PC-3 (cell line): ENCODE measurements at regions not wholly inside any gene's neighbourhood (a gene's known extent, or its start where the extent isn't known, plus 50 kb on each side); places are given as distances from the start of the nearest gene placed in this dataset.

Experiments
- ATAC-seq: fragments of 200-7000 bp; cut with Tn5 transposase; 2 replicates; pipeline ENCODE4 v1.9.1; 2020; ENCODE audit warnings: mild to moderate bottlenecking, moderate library complexity
- BruUV-seq: library from RNA; stranded (reverse); fragments of 400-500 nt; replicated peaks from 2 replicates; lab custom pipeline; 2021; lab: Mats Ljungman, UMichigan
- CTCF ChIA-PET: fragments of 300-600 bp; sonication (Branson Sonifier 250); formaldehyde crosslinking; loops from one replicate; lab custom pipeline; 2022; ENCODE audit warnings: antibody characterized with exemption; lab: Charles Lee
- POLR2A ChIA-PET: fragments of 300-600 bp; sonication (Branson Sonifier 250); formaldehyde crosslinking; loops from one replicate; lab custom pipeline; 2022; ENCODE audit warnings: antibody characterized with exemption; ENCODE audit not compliant: unreplicated experiment; lab: Charles Lee
- DNase-seq: peaks from one replicate; pipeline ENCODE4 v3.0.0-alpha.2; 2015
- H2AFZ ChIP-seq: fragments of 300-600 bp; sonication (generic); 2 replicates; pipeline ENCODE4 v1.6.0; 2016; ENCODE audit warnings: antibody characterized with exemption, low read length
- H3F3A ChIP-seq: fragments of 300-600 bp; sonication (generic); one replicate; pipeline ENCODE4 v1.6.0; 2017; ENCODE audit warnings: antibody characterized with exemption, low read length, control low read depth, mild to moderate bottlenecking; ENCODE audit not compliant: unreplicated experiment
- H3K27ac ChIP-seq: fragments of 300-600 bp; sonication (generic); 2 replicates; pipeline ENCODE4 v1.5.1; 2016; ENCODE audit warnings: mild to moderate bottlenecking, low read length
- H3K27me3 ChIP-seq: fragments of 300-600 bp; sonication (generic); 2 replicates; pipeline ENCODE4 v1.6.1; 2016; ENCODE audit warnings: low read length, mixed read lengths
- H3K36me3 ChIP-seq: fragments of 300-600 bp; sonication (generic); 2 replicates; pipeline ENCODE4 v1.6.1; 2016; ENCODE audit warnings: low read depth, mixed run types, low read length, mixed read lengths
- H3K4me1 ChIP-seq: fragments of 300-600 bp; sonication (generic); 2 replicates; pipeline ENCODE4 v1.5.1; 2016; ENCODE audit warnings: low read length; ENCODE audit not compliant: insufficient read depth
- H3K4me2 ChIP-seq: fragments of 300-600 bp; sonication (generic); 2 replicates; pipeline ENCODE4 v1.6.0; 2016; ENCODE audit warnings: low read length
- H3K4me3 ChIP-seq: fragments of 300-600 bp; sonication (generic); 2 replicates; pipeline ENCODE4 v1.5.1; 2016; ENCODE audit warnings: mild to moderate bottlenecking, low read length, mixed read lengths
- H3K79me2 ChIP-seq: fragments of 300-600 bp; sonication (generic); 2 replicates; pipeline ENCODE4 v1.6.1; 2017; ENCODE audit warnings: low read length, mixed read lengths
- H3K9ac ChIP-seq: fragments of 300-600 bp; sonication (generic); 2 replicates; pipeline ENCODE4 v1.6.0; 2016; ENCODE audit warnings: mild to moderate bottlenecking, low read length
- H3K9me2 ChIP-seq: fragments of 300-600 bp; sonication (generic); replicated peaks from 2 replicates; pipeline ENCODE4 v1.6.1; 2016; ENCODE audit warnings: mixed run types, low read length, mixed read lengths
- H3K9me3 ChIP-seq: fragments of 300-600 bp; sonication (generic); 2 replicates; pipeline ENCODE4 v1.6.1; 2016; ENCODE audit warnings: low read length, mixed read lengths
- H4K20me1 ChIP-seq: fragments of 300-600 bp; sonication (generic); 2 replicates; pipeline ENCODE4 v1.6.1; 2016; ENCODE audit warnings: low read length, mixed read lengths
- EZH2 ChIP-seq: fragments of 300-600 bp; sonication (generic); IDR thresholded peaks from one replicate; pipeline ENCODE4 v1.6.1; 2017; ENCODE audit warnings: antibody characterized with exemption, mild to moderate bottlenecking, low read length; ENCODE audit not compliant: unreplicated experiment
- EZH2phosphoT487 ChIP-seq: fragments of 300-600 bp; sonication (generic); IDR thresholded peaks from 2 replicates; pipeline ENCODE4 v1.6.1; 2018; ENCODE audit warnings: mild to moderate bottlenecking, antibody characterized with exemption, low read length, borderline replicate concordance
- intact Hi-C: fragments of 100-400 bp; cut with micrococcal nuclease; formaldehyde crosslinking; loops from 2 replicates; pipeline ENCODE4 v1.9.0; 2023
- TF ChIP-seq, protein P1 (sequence below): fragments of 300-600 bp; sonication (generic); conservative IDR thresholded peaks from 2 replicates; pipeline ENCODE4 v1.5.1; 2017; ENCODE audit warnings: antibody characterized with exemption, low read depth, mild to moderate bottlenecking, low read length

DNA sequence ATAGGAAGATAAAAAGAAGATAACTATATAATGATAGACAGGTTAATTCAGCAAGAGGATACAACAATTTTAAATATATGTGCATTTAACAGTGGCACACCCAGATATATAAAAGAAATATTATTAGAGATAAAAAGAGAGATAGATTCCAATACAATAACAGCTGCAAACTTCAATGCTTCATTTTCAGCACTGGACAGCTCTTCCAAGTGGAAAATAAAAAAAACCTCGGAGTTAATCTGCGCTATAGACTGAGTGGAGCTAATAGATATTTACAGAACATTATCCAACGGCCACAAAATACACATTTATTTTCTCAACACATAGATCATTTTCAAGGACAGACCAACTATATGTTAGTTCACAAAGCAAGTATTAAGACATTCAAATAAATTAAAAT lies 1229.5 kb upstream of the CDH6 start:
- no TSS peak for BruUV-seq
- ChIA-PET POLR2A (no interaction called here), CTCF (interaction anchor here (0.7 kb wide), 1 partner anchor 77 kb away, joined by 5 read pairs; no protein-coding TSS in a partner anchor)
- H3K27ac ChIP-seq, result no peak overlapping the region
- no peaks in the 10 kb centered on the region for H3K79me2 ChIP-seq
- no peak overlapping the region for H2AFZ ChIP-seq
- H3K27me3 ChIP-seq, result no peaks in the 10 kb centered on the region
- H3K4me3 ChIP-seq, result no peak overlapping the region
- no peaks in the 10 kb centered on the region for H3K36me3 ChIP-seq
- ATAC-seq (no peak), DNase-seq (peak; percentile 38)
- no peaks in the 10 kb centered on the region for H3K9me2 ChIP-seq
- H4K20me1 ChIP-seq, result no peaks in the 10 kb centered on the region
- intact Hi-C loops, result no loop called here
- H3F3A ChIP-seq, result no peaks in the 10 kb centered on the region
- no peaks in the 10 kb centered on the region for H3K4me1 ChIP-seq
- H3K4me2 ChIP-seq, result no peak overlapping the region
- TF ChIP-seq EZH2, result no peak
- TF ChIP-seq, protein P1, sequence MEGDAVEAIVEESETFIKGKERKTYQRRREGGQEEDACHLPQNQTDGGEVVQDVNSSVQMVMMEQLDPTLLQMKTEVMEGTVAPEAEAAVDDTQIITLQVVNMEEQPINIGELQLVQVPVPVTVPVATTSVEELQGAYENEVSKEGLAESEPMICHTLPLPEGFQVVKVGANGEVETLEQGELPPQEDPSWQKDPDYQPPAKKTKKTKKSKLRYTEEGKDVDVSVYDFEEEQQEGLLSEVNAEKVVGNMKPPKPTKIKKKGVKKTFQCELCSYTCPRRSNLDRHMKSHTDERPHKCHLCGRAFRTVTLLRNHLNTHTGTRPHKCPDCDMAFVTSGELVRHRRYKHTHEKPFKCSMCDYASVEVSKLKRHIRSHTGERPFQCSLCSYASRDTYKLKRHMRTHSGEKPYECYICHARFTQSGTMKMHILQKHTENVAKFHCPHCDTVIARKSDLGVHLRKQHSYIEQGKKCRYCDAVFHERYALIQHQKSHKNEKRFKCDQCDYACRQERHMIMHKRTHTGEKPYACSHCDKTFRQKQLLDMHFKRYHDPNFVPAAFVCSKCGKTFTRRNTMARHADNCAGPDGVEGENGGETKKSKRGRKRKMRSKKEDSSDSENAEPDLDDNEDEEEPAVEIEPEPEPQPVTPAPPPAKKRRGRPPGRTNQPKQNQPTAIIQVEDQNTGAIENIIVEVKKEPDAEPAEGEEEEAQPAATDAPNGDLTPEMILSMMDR, result no peak
- no peak for TF ChIP-seq EZH2phosphoT487
- H3K9ac ChIP-seq, result no peak overlapping the region
- H3K9me3 ChIP-seq, result no peaks in the 10 kb centered on the region

DNA sequence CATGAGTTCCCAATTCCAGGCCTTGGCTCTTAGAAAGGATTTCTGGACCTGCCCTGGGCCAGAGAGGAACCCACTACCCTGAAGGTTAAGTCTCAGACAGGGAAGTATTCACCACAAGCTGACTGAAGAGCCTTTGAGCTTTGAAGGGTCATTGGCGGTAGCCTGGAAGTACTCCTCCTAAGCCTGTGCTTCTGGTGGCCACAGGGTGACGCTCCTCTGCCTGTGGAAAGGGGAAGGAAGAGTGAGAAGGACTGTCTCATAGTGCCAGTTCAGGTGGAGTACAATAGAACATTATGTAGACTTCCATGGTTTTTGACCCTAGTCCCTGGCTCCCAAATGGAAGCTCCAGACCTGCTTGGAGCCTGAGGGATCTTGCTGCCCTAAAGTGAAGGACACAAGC lies 1233.2 kb upstream of the CDH6 start:
- no peak overlapping the region for H3K9ac ChIP-seq
- no peaks in the 10 kb centered on the region for H3K79me2 ChIP-seq
- no peaks in the 10 kb centered on the region for H3K9me3 ChIP-seq
- no peak for TF ChIP-seq EZH2phosphoT487
- no peak for TF ChIP-seq EZH2
- TF ChIP-seq, protein P1, result no peak
- DNase-seq (no peak), ATAC-seq (no peak)
- no peaks in the 10 kb centered on the region for H4K20me1 ChIP-seq
- H2AFZ ChIP-seq, result no peak overlapping the region
- no peak overlapping the region for H3K27ac ChIP-seq
- H3K36me3 ChIP-seq, result no peaks in the 10 kb centered on the region
- H3K27me3 ChIP-seq, result no peaks in the 10 kb centered on the region
- no TSS peak for BruUV-seq
- CTCF ChIA-PET, result no interaction called here
- intact Hi-C loops, result no loop called here
- no peaks in the 10 kb centered on the region for H3F3A ChIP-seq
- no peaks in the 10 kb centered on the region for H3K9me2 ChIP-seq
- H3K4me1 ChIP-seq, result no peaks in the 10 kb centered on the region
- POLR2A ChIA-PET, result no interaction called here
- H3K4me3 ChIP-seq, result no peak overlapping the region
- H3K4me2 ChIP-seq, result no peak overlapping the region

DNA sequence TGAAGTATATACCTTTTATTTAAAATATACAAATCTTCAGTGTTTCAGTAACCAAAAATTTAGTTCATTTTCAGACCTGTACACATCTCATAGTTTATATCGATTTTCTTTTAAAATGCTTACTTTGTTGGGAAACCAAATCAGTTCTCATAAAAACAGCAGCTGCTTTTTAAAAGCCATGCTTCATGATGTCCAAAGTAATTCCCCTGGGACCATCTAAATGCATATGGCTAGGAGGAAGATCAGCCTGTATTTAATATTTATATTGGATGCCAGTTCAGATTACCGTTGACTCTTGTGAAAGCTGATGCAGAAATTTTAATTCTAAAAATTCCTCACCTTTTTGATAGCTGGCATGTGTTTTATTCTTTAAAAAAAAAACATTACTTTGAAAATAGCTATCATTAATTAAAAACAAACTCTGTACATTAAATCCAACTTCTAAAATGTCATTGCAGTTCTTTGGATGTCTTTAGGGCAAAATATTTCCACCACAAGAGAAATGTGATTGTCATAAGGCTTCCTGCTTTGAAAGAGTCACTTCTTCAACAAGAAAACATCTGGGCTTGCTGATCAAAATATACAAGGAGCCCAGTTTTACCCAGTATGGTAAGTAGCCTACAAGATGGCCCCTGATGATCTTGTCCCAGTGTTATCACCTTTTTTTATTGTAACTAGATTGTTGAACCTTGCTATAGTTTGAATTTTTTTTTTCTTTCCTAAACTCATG lies 1242.9 kb upstream of the CDH6 start:
- Histone ChIP-seq H3K79me2 (no peaks in the 10 kb centered on the region), H3K9me2 (no peaks in the 10 kb centered on the region), H3K4me1 (no peaks in the 10 kb centered on the region), H3K27ac (no peak overlapping the region), H2AFZ (no peak overlapping the region), H3K4me3 (no peak overlapping the region), H3K9me3 (no peaks in the 10 kb centered on the region), H3K4me2 (no peak overlapping the region), H3K27me3 (no peaks in the 10 kb centered on the region), H3F3A (no peaks in the 10 kb centered on the region), H3K9ac (no peak overlapping the region), H4K20me1 (no peaks in the 10 kb centered on the region), H3K36me3 (no peaks in the 10 kb centered on the region)
- DNase-seq (no peak), ATAC-seq (no peak)
- POLR2A ChIA-PET, result no interaction called here
- no peak for TF ChIP-seq EZH2phosphoT487
- TF ChIP-seq, protein P1, result no peak
- TF ChIP-seq EZH2, result no peak
- no TSS peak for BruUV-seq
- intact Hi-C loops, result no loop called here
- CTCF ChIA-PET, result no interaction called here
